Tongue (tissue), 1 donor: ENCODE measurements at regions not wholly inside any gene's neighbourhood (a gene's known extent, or its start where the extent isn't known, plus 50 kb on each side); places are given as distances from the start of the nearest gene placed in this dataset.

ENCODE experiments used
- DNase-seq: peaks from one replicate; pipeline ENCODE4 v3.0.0-alpha.2; 2015

- no peak for DNase-seq
Observed at GRCh38 chr6:78390066-78390465, 477.3 kb upstream of the IRAK1BP1 start.

DNA sequence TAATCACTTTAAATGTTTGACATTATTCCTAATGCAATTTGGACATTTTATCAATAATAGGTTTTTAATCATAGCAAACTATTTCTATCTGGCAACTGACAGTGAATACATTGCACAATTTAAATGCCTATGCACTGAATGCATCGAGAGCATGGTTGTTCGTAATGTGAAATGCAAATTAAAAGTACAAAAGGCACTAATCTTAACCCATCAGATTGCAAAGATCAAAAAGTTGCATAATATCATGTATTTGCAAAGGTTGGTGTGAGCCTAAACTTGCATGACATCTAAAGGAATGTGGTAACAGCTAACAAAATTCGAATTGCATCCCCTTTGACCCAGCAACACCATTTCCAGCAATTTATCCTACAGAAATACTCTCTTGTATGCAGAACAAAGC is 469.9 kb upstream of the IRAK1BP1 start:
- DNase-seq, result no peak

DNA sequence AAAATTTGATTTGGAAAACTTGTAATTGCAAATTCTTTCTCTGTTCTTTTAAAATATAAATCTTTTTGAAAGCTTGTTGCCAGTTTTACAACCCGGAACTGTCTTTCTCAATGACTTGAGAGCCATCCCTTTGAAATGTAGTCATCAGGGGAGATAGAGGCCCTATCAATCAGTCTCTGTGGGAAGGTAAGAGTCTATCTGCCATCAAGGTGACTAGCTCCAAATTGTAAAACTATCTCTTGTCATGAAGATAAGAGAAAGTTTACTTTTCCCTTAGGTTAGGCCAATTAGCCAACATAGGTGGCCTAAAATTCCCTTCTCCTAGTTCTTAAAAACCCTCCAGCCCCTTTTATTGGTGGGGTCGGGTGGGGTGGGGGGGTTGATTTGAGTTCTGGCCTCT is 469.1 kb upstream of the IRAK1BP1 start:
- no peak for DNase-seq

GRCh38 chr6:78400076-78400475 is 467.3 kb upstream of the IRAK1BP1 start:
- DNase-seq, result no peak

GRCh38 chr6:78427386-78427785 is 440.0 kb upstream of the IRAK1BP1 start:
- no peak for DNase-seq

GRCh38 chr6:78430521-78430920 is 436.8 kb upstream of the IRAK1BP1 start:
- no peak for DNase-seq

- no peak for DNase-seq
Observed at GRCh38 chr6:78435671-78436070, 431.7 kb upstream of the IRAK1BP1 start.

DNA sequence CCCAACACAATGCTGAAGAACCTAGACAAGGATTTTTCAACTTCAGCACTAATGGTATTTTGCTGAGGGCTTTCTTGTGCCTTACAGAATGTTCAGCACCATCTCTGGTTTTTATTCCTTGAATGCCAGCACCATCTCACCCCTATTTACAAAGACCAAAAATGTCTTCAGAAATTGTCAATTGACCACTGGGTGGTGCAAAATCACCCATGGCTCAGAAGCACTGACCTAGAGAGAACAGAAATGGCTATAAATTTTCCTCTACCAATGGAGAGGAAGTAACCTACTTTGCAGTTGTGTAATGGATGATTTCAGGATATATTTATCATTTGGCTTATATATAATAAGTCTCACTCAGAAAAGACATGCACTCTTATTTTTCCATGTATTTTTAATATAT is 431.0 kb upstream of the IRAK1BP1 start:
- DNase-seq, result no peak

DNA sequence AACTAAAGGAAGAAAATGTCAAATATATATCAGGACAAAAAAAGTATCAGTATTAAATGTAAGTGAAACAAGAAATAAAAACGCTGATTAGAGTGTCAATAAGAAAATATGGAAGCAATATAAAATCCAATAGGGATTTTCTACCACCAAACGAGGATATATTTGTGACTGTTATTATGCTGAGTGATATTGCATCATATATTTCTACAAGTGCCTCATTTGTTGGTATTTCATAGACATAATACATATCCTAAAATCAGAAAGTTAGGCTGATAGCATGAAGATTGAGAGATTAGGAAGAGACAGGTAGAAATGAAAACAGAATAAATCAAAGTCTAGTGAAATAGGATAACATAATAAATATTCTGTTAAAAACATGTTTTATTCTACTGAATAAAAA is 429.2 kb upstream of the IRAK1BP1 start:
- DNase-seq, result no peak

DNA sequence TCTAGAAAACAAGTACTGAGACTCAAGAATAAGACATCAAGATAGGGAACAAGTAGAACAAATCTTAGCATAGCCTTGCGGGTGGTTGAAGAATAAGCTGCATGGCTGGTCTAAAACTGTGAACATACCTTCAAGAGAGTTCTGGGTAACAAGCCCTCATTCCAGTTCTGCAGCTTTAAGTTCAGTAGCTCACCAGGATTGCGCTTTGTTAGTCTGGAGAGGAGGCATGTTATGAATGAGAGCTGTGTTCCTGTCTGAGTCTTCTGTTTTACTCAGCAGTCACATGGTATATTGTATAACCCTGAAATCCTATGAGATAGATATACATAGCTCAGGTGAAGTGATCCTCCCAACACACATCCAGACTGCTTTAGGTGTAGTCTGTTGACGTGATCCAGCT is 406.6 kb upstream of the IRAK1BP1 start:
- DNase-seq, result no peak

GRCh38 chr6:78462728-78463127 is 404.6 kb upstream of the IRAK1BP1 start:
- DNase-seq, result no peak

- no peak for DNase-seq
Observed at GRCh38 chr6:78465059-78465634, 402.2 kb upstream of the IRAK1BP1 start.

- no peak for DNase-seq
Observed at GRCh38 chr6:78476561-78476960, 390.8 kb upstream of the IRAK1BP1 start.

GRCh38 chr6:78482801-78483552 is 384.4 kb upstream of the IRAK1BP1 start:
- no peak for DNase-seq

GRCh38 chr6:78483553-78484197 is 383.7 kb upstream of the IRAK1BP1 start:
- DNase-seq, result no peak

DNA sequence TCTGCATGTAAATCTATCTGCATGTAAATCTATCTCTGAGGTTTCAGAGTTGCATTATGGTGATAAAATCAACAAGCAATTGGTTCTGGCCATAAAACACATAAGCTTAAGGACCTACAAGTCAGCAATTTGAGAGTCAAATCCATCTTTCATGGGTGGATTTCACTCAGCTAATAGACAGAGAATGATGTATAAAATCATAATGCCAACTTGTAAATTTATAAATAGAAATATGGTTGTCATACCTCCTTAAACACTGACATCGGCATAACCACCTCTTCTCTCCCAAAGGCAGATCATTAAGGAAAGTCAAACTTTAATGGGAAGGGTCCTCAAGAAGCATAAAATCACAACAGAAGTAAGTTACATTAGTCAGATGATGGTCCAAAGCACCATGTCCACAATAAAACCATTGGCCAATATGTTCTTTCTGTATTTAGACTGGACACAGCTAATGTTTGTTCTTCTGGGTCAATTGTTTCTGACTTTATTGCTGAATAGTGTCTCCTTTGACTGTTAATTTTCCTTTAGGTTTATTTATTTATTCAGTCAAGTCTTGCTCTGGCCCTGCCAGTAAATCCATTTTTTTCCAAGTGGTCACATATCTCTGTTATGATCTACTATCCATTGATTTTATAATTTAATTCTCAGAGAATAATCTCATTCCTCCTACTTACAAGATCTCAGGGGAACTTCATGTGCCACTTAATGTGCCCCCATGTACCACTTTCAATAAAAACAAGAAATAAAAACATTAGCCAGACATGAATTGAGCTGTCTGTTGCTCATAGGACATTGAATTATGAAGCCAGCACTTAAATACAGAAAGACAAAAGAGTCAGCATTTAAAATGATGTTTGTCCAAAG is 382.9 kb upstream of the IRAK1BP1 start:
- no peak for DNase-seq

- DNase-seq, result no peak
Observed at GRCh38 chr6:78487401-78487800, 379.9 kb upstream of the IRAK1BP1 start.

DNA sequence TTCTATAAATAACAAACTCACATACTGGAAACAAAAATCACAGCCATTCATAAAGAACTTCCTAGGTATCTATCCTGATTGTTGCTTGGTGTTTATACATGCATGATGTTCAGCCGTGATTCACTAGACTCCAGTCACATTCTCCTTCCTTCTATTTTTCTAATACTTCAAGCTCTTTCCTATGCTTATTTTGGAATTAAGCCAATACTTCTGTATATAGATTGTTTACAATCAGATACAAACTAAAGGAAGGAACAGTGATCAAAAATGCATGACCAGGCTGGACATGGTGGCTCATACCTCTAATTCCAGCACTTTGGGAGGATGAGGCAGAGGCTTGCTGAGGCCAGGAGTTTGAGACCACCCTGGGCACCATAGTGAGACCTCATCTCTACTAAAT is 377.5 kb upstream of the IRAK1BP1 start:
- DNase-seq, result no peak

GRCh38 chr6:78492351-78493017 is 374.9 kb upstream of the IRAK1BP1 start:
- no peak for DNase-seq

DNA sequence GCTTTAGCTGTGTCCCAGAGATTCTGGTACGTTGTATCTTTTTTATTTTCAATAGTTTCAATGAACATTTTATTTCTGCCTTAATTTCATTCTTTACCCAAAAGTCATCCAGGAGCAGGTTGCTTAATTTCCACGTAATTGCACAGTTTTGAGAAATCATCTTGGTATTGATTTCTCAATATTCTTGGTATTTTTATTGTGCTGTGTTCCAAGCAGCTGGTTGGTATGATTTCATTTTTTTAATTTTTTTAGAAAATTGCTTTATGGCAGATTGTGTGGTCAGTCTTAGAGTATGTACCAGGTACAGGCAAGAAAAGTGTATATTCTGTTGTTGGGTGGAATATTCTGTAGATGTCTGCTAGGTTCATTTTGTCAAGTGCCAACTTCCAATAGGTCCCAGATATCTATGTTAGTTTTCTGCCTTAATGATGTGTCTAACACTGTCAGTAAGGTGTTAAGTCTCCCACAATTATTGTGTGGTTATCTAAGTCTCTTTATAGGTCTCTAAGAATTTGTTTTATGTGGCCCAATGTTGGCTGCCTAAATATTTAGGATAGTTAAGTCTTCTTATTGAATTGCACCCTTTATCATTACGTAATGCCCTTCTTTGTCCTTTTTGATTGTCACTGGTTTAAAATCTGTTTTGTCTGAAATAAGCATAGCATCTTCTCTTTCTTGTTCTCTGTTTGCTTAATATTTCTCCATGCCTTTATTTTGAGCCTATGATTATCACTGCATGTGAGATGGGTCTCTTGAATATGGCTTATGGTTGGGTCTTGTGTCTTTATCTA is 366.9 kb upstream of the IRAK1BP1 start:
- no peak for DNase-seq

DNA sequence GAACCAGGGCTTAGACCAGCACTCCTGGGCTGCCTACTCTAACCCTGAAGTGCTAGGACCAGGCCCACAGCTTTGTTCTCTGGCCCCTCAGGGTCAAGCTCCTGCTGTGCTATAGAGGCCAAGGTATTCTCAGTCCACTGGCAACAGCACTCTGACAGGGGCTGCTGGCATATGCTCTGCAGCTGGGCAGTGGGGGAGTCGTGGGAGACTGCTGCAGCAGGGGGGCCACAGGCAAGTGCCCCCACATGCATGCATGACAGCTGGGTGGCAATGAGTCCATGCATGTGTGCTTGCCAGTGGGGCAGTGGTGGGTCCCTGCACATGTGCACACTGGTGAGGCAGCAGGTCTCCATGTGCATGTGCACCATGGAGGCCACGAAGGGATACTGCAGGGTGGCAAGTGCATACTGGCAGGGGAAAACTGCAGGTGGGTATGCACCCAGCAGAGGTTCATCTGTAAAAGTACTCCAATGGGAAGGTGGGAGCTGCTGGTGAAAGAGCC is 364.9 kb upstream of the IRAK1BP1 start:
- DNase-seq, result no peak
